ENCODE measurements at regions not wholly inside any gene's neighbourhood (a gene's known extent, or its start where the extent isn't known, plus 50 kb on each side); places are given as distances from the start of the nearest gene placed in this dataset.
"Not testable (repeated sequence)": the region's sequence is repeated elsewhere in the genome, so short reads cannot be mapped to it uniquely, and the experiment has no call there.

DNA sequence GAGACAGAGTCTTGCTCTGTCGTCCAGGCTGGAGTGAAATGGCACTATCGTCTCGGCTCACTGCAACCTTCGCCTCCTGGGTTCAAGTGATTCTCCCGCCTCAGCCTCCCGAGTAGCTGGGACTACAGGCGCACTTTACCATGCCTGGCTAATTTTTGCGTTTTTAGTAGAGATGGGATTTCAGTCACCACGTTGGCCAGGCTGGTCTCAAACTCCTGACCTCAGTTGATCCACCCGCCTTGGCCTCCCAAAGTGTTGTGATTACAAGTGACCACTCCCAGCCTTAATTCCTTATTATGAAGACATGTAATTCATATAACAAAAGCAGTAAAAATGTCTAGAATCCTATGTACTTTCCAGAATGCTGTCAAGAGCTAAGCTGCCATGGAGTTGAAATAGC, 434.5 kb upstream of the ZNG1F start:
- not testable (repeated sequence) for H3K4me3 ChIP-seq (ENCODE audit: insufficient read depth in 1 of 2, low read depth in 1 of 2, low read length in 2 of 2); H2AK5ac ChIP-seq (ENCODE audit: low read length, severe bottlenecking); H3K23ac ChIP-seq (ENCODE audit: low read length in 2 of 2); H3K4me1 ChIP-seq (ENCODE audit: control insufficient read depth, insufficient read depth, low read depth, low read length); H2BK5ac ChIP-seq (ENCODE audit: low read depth, low read length, poor library complexity, severe bottlenecking); H3K9ac ChIP-seq (ENCODE audit: low read length); H3K18ac ChIP-seq (ENCODE audit: low read depth in 1 of 2, low read length in 2 of 2); H3K14ac ChIP-seq (ENCODE audit: low read length in 2 of 2); H3K4me2 ChIP-seq (ENCODE audit: low read length, poor library complexity, severe bottlenecking); H2BK15ac ChIP-seq (ENCODE audit: low read depth, poor library complexity, severe bottlenecking); H2AFZ ChIP-seq (ENCODE audit: low read depth, low read length); H3K27ac ChIP-seq (ENCODE audit: low read length, poor library complexity, severe bottlenecking); H3K4ac ChIP-seq (ENCODE audit: low read depth in 1 of 2, low read length in 2 of 2); H4K91ac ChIP-seq (ENCODE audit: low read length); H2BK12ac ChIP-seq (ENCODE audit: low read length in 2 of 2); H3K36me3 ChIP-seq (ENCODE audit: control insufficient read depth in 1 of 2, insufficient read depth in 2 of 2, low read depth in 1 of 2, low read length in 2 of 2); H3K79me1 ChIP-seq (replicated peaks; ENCODE audit: low read length, poor library complexity, severe bottlenecking); H2BK120ac ChIP-seq (ENCODE audit: low read depth, low read length); H4K8ac ChIP-seq (ENCODE audit: low read length); DNase-seq; H3K9me3 ChIP-seq (ENCODE audit: control insufficient read depth, low read length); H3K27me3 ChIP-seq (ENCODE audit: control insufficient read depth in 1 of 2, insufficient read depth in 1 of 2, low read length in 2 of 2)
- WGBS, result 81% methylated on average over 8 of the region's 10 CpGs

DNA sequence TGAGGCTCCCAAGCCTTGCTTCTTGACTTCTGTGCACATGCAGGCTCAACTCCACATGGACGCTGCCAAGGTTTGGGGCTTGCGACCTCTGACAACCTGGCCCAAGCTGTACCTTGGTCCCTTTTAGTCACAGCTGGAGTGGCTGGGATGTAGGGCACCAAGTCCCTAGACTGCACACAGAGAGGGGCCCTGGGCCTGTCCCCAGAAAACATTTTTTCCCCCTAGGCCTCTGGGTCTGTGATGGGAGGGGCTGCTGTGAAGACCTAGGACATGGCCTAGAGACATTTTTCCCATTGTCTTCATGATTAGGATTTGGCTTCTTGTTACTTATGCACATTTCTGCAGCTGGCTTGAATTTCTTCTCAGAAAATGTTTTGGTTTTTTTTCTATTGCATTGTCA, 430.1 kb upstream of the ZNG1F start:
- not testable (repeated sequence) for H3K14ac ChIP-seq (ENCODE audit: low read length in 2 of 2); H2BK5ac ChIP-seq (ENCODE audit: low read depth, low read length, poor library complexity, severe bottlenecking)
- no CpG with 5 or more reads among the region's 2 CpGs for WGBS

DNA sequence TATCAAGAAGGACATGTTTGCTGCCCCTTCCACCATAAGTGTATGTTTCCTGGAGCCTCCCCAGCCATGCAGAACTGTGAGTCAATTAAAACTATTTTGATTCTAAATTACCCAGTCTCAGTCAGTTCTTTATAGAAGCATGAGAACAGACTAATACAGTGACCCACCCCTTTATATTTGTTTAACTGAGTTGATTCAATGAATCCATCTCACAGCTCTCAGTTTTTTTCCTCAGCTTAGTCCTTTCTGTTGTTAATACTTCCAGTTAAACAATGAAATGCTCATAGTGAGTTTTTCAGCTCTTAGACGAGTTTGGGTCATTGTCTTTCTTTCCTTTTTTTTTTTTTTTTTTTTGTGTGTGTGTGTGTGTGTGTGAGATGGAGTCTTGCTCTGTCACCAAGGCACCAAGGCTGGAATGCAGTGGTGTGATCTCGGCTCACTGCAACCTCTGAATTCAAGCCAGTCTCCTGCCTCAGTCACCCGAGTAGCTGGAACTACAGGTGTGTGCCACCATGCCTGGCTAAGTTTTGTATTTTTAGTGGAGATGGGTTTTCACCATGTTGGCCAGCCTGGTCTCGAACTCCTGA, 417.9 kb upstream of the ZNG1F start:
- H2BK5ac ChIP-seq (ENCODE audit: low read depth, low read length, poor library complexity, severe bottlenecking); H3K36me3 ChIP-seq (ENCODE audit: control insufficient read depth in 1 of 2, insufficient read depth in 2 of 2, low read depth in 1 of 2, low read length in 2 of 2); H3K79me1 ChIP-seq (replicated peaks; ENCODE audit: low read length, poor library complexity, severe bottlenecking); H4K91ac ChIP-seq (ENCODE audit: low read length); H3K9ac ChIP-seq (ENCODE audit: low read length); H3K27me3 ChIP-seq (ENCODE audit: control insufficient read depth in 1 of 2, insufficient read depth in 1 of 2, low read length in 2 of 2); H3K4me1 ChIP-seq (ENCODE audit: control insufficient read depth, insufficient read depth, low read depth, low read length); DNase-seq; H3K4me3 ChIP-seq (ENCODE audit: insufficient read depth in 1 of 2, low read depth in 1 of 2, low read length in 2 of 2); H3K27ac ChIP-seq (ENCODE audit: low read length, poor library complexity, severe bottlenecking); H3K4me2 ChIP-seq (ENCODE audit: low read length, poor library complexity, severe bottlenecking); H3K18ac ChIP-seq (ENCODE audit: low read depth in 1 of 2, low read length in 2 of 2); H4K8ac ChIP-seq (ENCODE audit: low read length); H2BK15ac ChIP-seq (ENCODE audit: low read depth, poor library complexity, severe bottlenecking); H3K14ac ChIP-seq (ENCODE audit: low read length in 2 of 2); H3K4ac ChIP-seq (ENCODE audit: low read depth in 1 of 2, low read length in 2 of 2); H3K23ac ChIP-seq (ENCODE audit: low read length in 2 of 2); H2AK5ac ChIP-seq (ENCODE audit: low read length, severe bottlenecking); H3K9me3 ChIP-seq (ENCODE audit: control insufficient read depth, low read length); H2BK120ac ChIP-seq (ENCODE audit: low read depth, low read length); H2BK12ac ChIP-seq (ENCODE audit: low read length in 2 of 2); H2AFZ ChIP-seq (ENCODE audit: low read depth, low read length): not testable (repeated sequence)
- WGBS, result no CpG with 5 or more reads among the region's 4 CpGs

More for the DNA sequence above, 430.1 kb upstream of the ZNG1F start:
- H3K9me3 ChIP-seq (ENCODE audit: control insufficient read depth, low read length); H3K9ac ChIP-seq (ENCODE audit: low read length); DNase-seq; H3K27me3 ChIP-seq (ENCODE audit: control insufficient read depth in 1 of 2, insufficient read depth in 1 of 2, low read length in 2 of 2); H4K8ac ChIP-seq (ENCODE audit: low read length); H2AFZ ChIP-seq (ENCODE audit: low read depth, low read length); H3K23ac ChIP-seq (ENCODE audit: low read length in 2 of 2); H2BK15ac ChIP-seq (ENCODE audit: low read depth, poor library complexity, severe bottlenecking); H2BK120ac ChIP-seq (ENCODE audit: low read depth, low read length); H4K91ac ChIP-seq (ENCODE audit: low read length); H3K4ac ChIP-seq (ENCODE audit: low read depth in 1 of 2, low read length in 2 of 2); H3K18ac ChIP-seq (ENCODE audit: low read depth in 1 of 2, low read length in 2 of 2); H3K79me1 ChIP-seq (replicated peaks; ENCODE audit: low read length, poor library complexity, severe bottlenecking); H2AK5ac ChIP-seq (ENCODE audit: low read length, severe bottlenecking); H3K27ac ChIP-seq (ENCODE audit: low read length, poor library complexity, severe bottlenecking); H2BK12ac ChIP-seq (ENCODE audit: low read length in 2 of 2); H3K4me3 ChIP-seq (ENCODE audit: insufficient read depth in 1 of 2, low read depth in 1 of 2, low read length in 2 of 2); H3K36me3 ChIP-seq (ENCODE audit: control insufficient read depth in 1 of 2, insufficient read depth in 2 of 2, low read depth in 1 of 2, low read length in 2 of 2); H3K4me1 ChIP-seq (ENCODE audit: control insufficient read depth, insufficient read depth, low read depth, low read length); H3K4me2 ChIP-seq (ENCODE audit: low read length, poor library complexity, severe bottlenecking): not testable (repeated sequence)

DNA sequence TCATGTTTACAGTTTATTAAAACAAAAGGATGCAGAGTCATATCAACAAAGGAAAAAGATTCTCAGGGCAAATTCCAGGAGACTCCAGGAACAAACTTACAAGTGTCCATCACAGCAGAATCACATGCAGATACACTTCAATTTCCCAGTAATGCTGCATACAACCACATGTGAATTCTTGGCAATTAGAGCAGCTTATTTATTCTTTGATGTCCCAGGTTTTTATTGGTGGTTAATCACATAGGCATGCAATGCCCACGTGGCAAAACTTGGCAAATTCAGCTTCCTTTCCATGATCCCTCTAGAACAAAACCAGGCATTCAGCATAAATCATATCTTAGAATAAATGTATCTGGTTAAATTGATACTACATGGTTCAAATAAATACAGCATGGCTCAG, 376.5 kb upstream of the ZNG1F start:
- 40% methylated on average over 1 of the region's 1 CpG for WGBS

More for the DNA sequence above, 376.5 kb upstream of the ZNG1F start:
- not testable (repeated sequence) for H4K91ac ChIP-seq (ENCODE audit: low read length); H2AFZ ChIP-seq (ENCODE audit: low read depth, low read length); H3K14ac ChIP-seq (ENCODE audit: low read length in 2 of 2); H3K4me2 ChIP-seq (ENCODE audit: low read length, poor library complexity, severe bottlenecking); H3K79me1 ChIP-seq (replicated peaks; ENCODE audit: low read length, poor library complexity, severe bottlenecking); H3K9ac ChIP-seq (ENCODE audit: low read length); H3K27me3 ChIP-seq (ENCODE audit: control insufficient read depth in 1 of 2, insufficient read depth in 1 of 2, low read length in 2 of 2); H3K18ac ChIP-seq (ENCODE audit: low read depth in 1 of 2, low read length in 2 of 2); H2BK15ac ChIP-seq (ENCODE audit: low read depth, poor library complexity, severe bottlenecking); H3K27ac ChIP-seq (ENCODE audit: low read length, poor library complexity, severe bottlenecking); H4K8ac ChIP-seq (ENCODE audit: low read length); H3K36me3 ChIP-seq (ENCODE audit: control insufficient read depth in 1 of 2, insufficient read depth in 2 of 2, low read depth in 1 of 2, low read length in 2 of 2); H3K4me3 ChIP-seq (ENCODE audit: insufficient read depth in 1 of 2, low read depth in 1 of 2, low read length in 2 of 2); H2AK5ac ChIP-seq (ENCODE audit: low read length, severe bottlenecking); H3K4me1 ChIP-seq (ENCODE audit: control insufficient read depth, insufficient read depth, low read depth, low read length); H3K4ac ChIP-seq (ENCODE audit: low read depth in 1 of 2, low read length in 2 of 2); H2BK5ac ChIP-seq (ENCODE audit: low read depth, low read length, poor library complexity, severe bottlenecking); H3K9me3 ChIP-seq (ENCODE audit: control insufficient read depth, low read length); H2BK12ac ChIP-seq (ENCODE audit: low read length in 2 of 2); H3K23ac ChIP-seq (ENCODE audit: low read length in 2 of 2); H2BK120ac ChIP-seq (ENCODE audit: low read depth, low read length); DNase-seq

Measured in mesenchymal stem cell (in vitro differentiated cells and primary cell).